Neuronal stem cell (in vitro differentiated cells): ENCODE measurements at regions not wholly inside any gene's neighbourhood (a gene's known extent, or its start where the extent isn't known, plus 50 kb on each side); places are given as distances from the start of the nearest gene placed in this dataset.

Source experiments
- DNase-seq: peaks from one replicate; pipeline ENCODE4 v3.0.0-alpha.2; 2013; ENCODE audit warnings: low spot score
- H2AFZ ChIP-seq: one replicate; pipeline ENCODE4 v1.6.1; 2013; ENCODE audit warnings: mild to moderate bottlenecking, low read length, inconsistent platforms
- H2AK5ac ChIP-seq: 2 replicates; pipeline ENCODE4 v1.6.1; 2013; ENCODE audit warnings: low read depth, mild to moderate bottlenecking, inconsistent platforms, low read length, moderate library complexity, mixed read lengths
- H2BK120ac ChIP-seq: 2 replicates; pipeline ENCODE4 v1.6.1; 2013; ENCODE audit warnings: low read depth, mild to moderate bottlenecking, inconsistent platforms, low read length, moderate library complexity, mixed read lengths
- H2BK12ac ChIP-seq: one replicate; pipeline ENCODE4 v1.6.1; 2013; ENCODE audit warnings: low read length, inconsistent platforms
- H2BK15ac ChIP-seq: 2 replicates; pipeline ENCODE4 v1.6.1; 2013; ENCODE audit warnings: mild to moderate bottlenecking, low read length, inconsistent platforms, mixed read lengths
- H2BK5ac ChIP-seq: one replicate; pipeline ENCODE4 v1.6.1; 2013; ENCODE audit warnings: inconsistent platforms, mild to moderate bottlenecking, low read length, moderate library complexity
- H3K14ac ChIP-seq: one replicate; pipeline ENCODE4 v1.6.1; 2013; ENCODE audit warnings: low read length, inconsistent platforms
- H3K18ac ChIP-seq: 2 replicates; pipeline ENCODE4 v1.6.1; 2013; ENCODE audit warnings: low read length, inconsistent platforms
- H3K23ac ChIP-seq: 2 replicates; pipeline ENCODE4 v1.6.1; 2013; ENCODE audit warnings: low read depth, mild to moderate bottlenecking, mixed read lengths, low read length, inconsistent platforms; ENCODE audit not compliant: poor library complexity
- H3K27ac ChIP-seq: replicated peaks from 3 replicates; pipeline ENCODE4 v1.5.1; 2013; ENCODE audit warnings: low read length, inconsistent platforms
- H3K27me3 ChIP-seq, 3 experiments: 2 replicates each; pipeline ENCODE4 v1.6.1; 2013; ENCODE audit warnings: low read length in 3 of 3, mild to moderate bottlenecking in 2 of 3, inconsistent platforms in 1 of 3, low read depth in 1 of 3, mixed read lengths in 1 of 3, moderate library complexity in 1 of 3; ENCODE audit not compliant: control insufficient read depth in 3 of 3, insufficient read depth in 3 of 3
- H3K36me3 ChIP-seq, 2 donors: replicated peaks in 1 of 2; 2 replicates each; pipeline ENCODE4 v1.6.1; 2013; ENCODE audit warnings: low read length in 2 of 2; ENCODE audit not compliant: control insufficient read depth in 2 of 2, insufficient read depth in 2 of 2
- H3K4ac ChIP-seq: 2 replicates; pipeline ENCODE4 v1.6.1; 2013; ENCODE audit warnings: inconsistent platforms, mild to moderate bottlenecking, low read length, moderate library complexity
- H3K4me1 ChIP-seq, 2 donors: 1 replicate in 1 of 2; 2 replicates in 1 of 2; pipeline ENCODE4 v1.6.1; 2013; ENCODE audit warnings: low read length in 2 of 2, low read depth in 1 of 2; ENCODE audit not compliant: control insufficient read depth in 2 of 2, insufficient read depth in 1 of 2
- H3K4me2 ChIP-seq: one replicate; pipeline ENCODE4 v1.6.1; 2013; ENCODE audit warnings: mild to moderate bottlenecking, low read length, inconsistent platforms; ENCODE audit not compliant: insufficient read depth, poor library complexity, severe bottlenecking
- H3K4me3 ChIP-seq, 2 donors: 2 replicates each; pipeline ENCODE4 v1.5.1; 2013; ENCODE audit warnings: low read length in 2 of 2, mild to moderate bottlenecking in 2 of 2, inconsistent platforms in 1 of 2, moderate library complexity in 1 of 2
- H3K79me1 ChIP-seq: one replicate; pipeline ENCODE4 v1.6.1; 2013; ENCODE audit warnings: low read depth, mild to moderate bottlenecking, inconsistent platforms, low read length, moderate library complexity
- H3K9ac ChIP-seq: one replicate; pipeline ENCODE4 v1.6.1; 2013; ENCODE audit warnings: mild to moderate bottlenecking, low read depth, low read length, inconsistent platforms; ENCODE audit not compliant: poor library complexity
- H3K9me3 ChIP-seq, 2 donors: replicated peaks in 1 of 2; 2 replicates each; pipeline versions ENCODE3 to v1.6.1; 2013; ENCODE audit warnings: low read length in 2 of 2, mild to moderate bottlenecking in 2 of 2, inconsistent platforms in 1 of 2, low read depth in 1 of 2, mixed read lengths in 1 of 2, moderate library complexity in 1 of 2; ENCODE audit not compliant: control insufficient read depth in 2 of 2, insufficient read depth in 1 of 2
- H4K8ac ChIP-seq: one replicate; pipeline ENCODE4 v1.6.1; 2013; ENCODE audit warnings: low read depth, mild to moderate bottlenecking, inconsistent platforms, low read length, moderate library complexity
- H4K91ac ChIP-seq: one replicate; pipeline ENCODE4 v1.6.1; 2013; ENCODE audit warnings: low read length, low read depth, mild to moderate bottlenecking, inconsistent platforms; ENCODE audit not compliant: poor library complexity
- WGBS, 2 donors: extraction: QIAGEN DNeasy Blood & Tissue Kit; methylation state at CpG; one replicate each; pipeline ENCODE4 v1.1.7; 2013; ENCODE audit warnings: missing lambda C conversion rate in 2 of 2, mixed read lengths in 1 of 2; ENCODE audit not compliant: insufficient read length in 2 of 2, insufficient replicate concordance in 1 of 2; ENCODE audit errors: extremely low coverage in 2 of 2; 5-methylcytosine and 5-hydroxymethylcytosine counted together

DNA sequence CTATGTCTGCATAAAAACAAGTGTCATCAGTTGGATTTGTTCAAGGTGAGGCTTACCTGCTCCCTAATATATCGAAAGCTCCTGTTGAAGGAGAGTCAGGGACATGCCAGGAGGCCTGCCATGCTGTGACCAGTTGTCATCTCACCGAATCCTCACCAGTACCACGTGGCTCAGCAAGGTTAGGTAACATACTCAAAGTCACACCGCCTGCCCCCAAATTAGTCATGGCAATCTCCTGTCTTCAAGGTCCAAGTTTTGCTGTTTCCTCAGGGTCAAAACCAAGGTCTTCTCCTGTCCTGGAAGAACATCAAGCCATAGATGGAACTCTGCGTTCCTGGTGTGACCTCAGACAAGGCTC, 67.8 kb downstream of the IGLL1 start:
- Histone ChIP-seq H2AK5ac (no peak overlapping the region), H3K18ac (no peak overlapping the region), H4K91ac (no peak overlapping the region), H2BK5ac (no peak overlapping the region), H2BK12ac (no peak overlapping the region), H3K79me1 (peaks cover 1% of the 10 kb centered on the region), H3K9me3 (no peaks in the 10 kb centered on the region), H3K9ac (peak overlapping the region; percentile 63), H4K8ac (no peak overlapping the region), H2AFZ (no peak overlapping the region), H2BK120ac (no peak overlapping the region), H3K27me3 (no peaks in the 10 kb centered on the region), H3K36me3 (no peaks in the 10 kb centered on the region), H3K4me2 (no peak overlapping the region), H3K23ac (no peak overlapping the region), H3K27ac (no peak overlapping the region), H2BK15ac (no peak overlapping the region), H3K4me1 (peaks cover 0 to 3% of the 10 kb centered on the region in 2 donors), H3K4me3 (no peak overlapping the region), H3K14ac (no peak overlapping the region), H3K4ac (no peak overlapping the region)
- no peak for DNase-seq
- no CpG with 5 or more reads among the region's 5 CpGs for WGBS, 2 donors

DNA sequence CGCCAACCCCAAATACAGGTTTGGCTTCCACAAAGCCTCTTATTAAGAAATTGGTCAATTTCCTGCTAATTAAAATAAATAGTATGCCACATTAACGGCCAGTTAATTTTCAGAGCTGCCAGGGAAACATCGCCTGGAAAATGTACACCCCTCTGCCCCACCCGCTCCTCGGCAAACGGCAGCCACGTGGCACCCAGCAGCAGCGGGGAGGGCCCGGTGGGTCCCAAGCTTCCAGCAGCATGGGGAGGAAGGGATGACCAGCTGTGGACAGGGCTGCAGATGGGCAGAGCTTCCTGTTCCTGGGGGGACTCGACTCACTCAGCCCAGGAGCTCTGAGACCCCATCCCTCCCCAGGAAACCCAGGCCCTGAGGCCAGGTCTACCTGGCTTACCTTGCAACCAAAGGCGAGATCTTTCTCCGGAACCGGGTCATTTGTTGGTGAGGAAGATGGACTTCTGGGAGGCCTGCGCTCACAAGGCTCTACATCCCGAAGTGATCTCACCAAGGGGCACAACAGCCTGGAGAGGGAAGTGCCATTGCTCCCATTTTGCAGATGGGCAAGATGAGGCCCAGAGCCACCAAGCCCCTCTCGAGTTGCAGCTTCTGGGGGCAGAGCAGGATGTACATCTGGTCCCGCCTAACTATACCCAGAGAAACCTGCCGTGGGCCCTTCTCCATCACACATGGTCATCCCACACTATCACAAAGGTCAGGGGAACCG, 68.3 kb downstream of the IGLL1 start:
- WGBS, 2 donors: no CpG with 5 or more reads among the region's 19 CpGs
- Histone ChIP-seq H2BK5ac (no peak overlapping the region), H3K14ac (no peak overlapping the region), H3K4me3 (no peak overlapping the region), H3K27me3 (no peaks in the 10 kb centered on the region), H2BK15ac (peak overlapping the region; percentile 50), H3K27ac (no peak overlapping the region), H3K36me3 (no peaks in the 10 kb centered on the region), H2BK12ac (no peak overlapping the region), H2BK120ac (no peak overlapping the region), H3K79me1 (peaks cover 3% of the 10 kb centered on the region), H3K4me1 (peaks cover 0 to 3% of the 10 kb centered on the region in 2 donors), H3K4ac (no peak overlapping the region), H4K8ac (no peak overlapping the region), H3K18ac (peak overlapping the region; percentile 45), H2AK5ac (no peak overlapping the region), H2AFZ (no peak overlapping the region), H3K23ac (no peak overlapping the region), H3K9me3 (no peaks in the 10 kb centered on the region), H3K4me2 (no peak overlapping the region), H4K91ac (no peak overlapping the region), H3K9ac (no peak overlapping the region)
- DNase-seq: no peak

DNA sequence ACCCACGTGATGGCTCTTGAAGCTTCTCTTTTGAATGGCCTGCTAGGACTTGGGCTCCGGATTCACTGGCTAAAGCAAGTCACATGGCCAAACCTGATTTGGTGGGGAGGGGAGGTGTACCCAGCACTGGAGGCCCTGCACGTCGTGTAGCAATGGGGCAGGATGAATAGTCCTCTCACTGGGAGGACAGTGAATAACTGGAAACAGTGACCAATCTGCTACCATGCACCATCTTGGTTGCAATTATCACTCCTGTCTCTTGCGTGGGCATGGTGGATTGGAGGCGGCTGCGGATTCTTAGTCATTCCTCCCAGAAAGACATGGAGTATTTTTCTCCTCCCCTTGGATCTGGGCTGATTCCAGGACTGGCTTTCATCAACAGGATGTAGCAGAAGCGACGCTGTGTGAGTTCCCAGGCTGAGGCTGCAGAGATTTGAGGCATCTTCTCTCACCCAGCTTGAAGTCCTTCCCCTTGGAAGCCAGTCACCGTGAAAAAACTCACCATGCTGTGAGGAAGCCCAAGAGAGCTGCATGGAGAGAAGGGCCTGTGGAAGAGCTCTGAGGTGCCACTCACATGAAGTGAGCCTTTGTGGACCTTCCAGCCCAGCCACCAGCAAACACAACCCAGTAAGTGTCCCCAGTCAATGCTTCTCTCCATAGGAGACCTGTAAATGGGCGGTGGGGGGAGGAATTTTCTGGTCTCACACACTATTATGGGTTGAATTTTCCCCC, 70.4 kb downstream of the IGLL1 start:
- Histone ChIP-seq H3K4me3 (no peak overlapping the region), H2BK5ac (no peak overlapping the region), H3K79me1 (peaks cover 3% of the 10 kb centered on the region), H3K36me3 (no peaks in the 10 kb centered on the region), H2AFZ (peak overlapping the region; percentile 39), H2BK12ac (no peak overlapping the region), H3K27me3 (no peaks in the 10 kb centered on the region), H3K4ac (no peak overlapping the region), H2BK15ac (no peak overlapping the region), H3K9ac (no peak overlapping the region), H2BK120ac (no peak overlapping the region), H4K8ac (no peak overlapping the region), H3K4me1 (peaks cover 0 to 3% of the 10 kb centered on the region in 2 donors), H4K91ac (no peak overlapping the region), H3K4me2 (no peak overlapping the region), H3K9me3 (no peaks in the 10 kb centered on the region), H3K27ac (no peak overlapping the region), H3K14ac (no peak overlapping the region), H3K23ac (no peak overlapping the region), H3K18ac (no peak overlapping the region), H2AK5ac (no peak overlapping the region)
- WGBS, 2 donors: no CpG with 5 or more reads among the region's 11 CpGs
- DNase-seq: no peak

DNA sequence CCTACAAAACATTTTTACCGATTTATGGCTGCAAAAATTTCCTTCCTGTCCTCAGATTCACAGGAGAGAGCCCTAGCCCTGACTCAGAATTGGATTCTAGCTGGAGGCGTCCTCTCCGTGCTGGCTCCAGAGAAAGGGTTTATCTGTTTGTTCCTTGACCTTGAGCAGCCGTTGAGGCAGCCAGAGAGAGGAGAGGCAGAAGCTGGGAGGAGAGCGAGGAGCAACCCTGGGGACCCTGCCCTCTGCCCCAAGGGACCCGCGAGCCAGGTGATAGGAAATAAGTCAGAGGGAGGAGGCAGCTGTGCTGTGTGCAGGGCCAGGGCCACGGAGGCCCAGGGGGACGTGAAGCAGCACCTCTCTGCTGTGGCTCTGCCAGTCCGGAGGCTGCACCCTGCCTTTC, 75.6 kb downstream of the IGLL1 start:
- H3K79me1 ChIP-seq: peaks cover 2% of the 10 kb centered on the region
- no peak overlapping the region for H3K27ac ChIP-seq
- H3K23ac ChIP-seq: no peak overlapping the region
- H3K4ac ChIP-seq: no peak overlapping the region
- H3K27me3 ChIP-seq: peaks cover 0 to 2% (median under 1%) of the 10 kb centered on the region in 3 experiments
- H3K9me3 ChIP-seq: no peaks in the 10 kb centered on the region
- no peak overlapping the region for H3K9ac ChIP-seq
- H2AFZ ChIP-seq: no peak overlapping the region
- H3K4me2 ChIP-seq: no peak overlapping the region
- no peak overlapping the region for H2BK12ac ChIP-seq
- H3K4me1 ChIP-seq: peaks cover 0 to 4% of the 10 kb centered on the region in 2 donors
- no peak overlapping the region for H4K8ac ChIP-seq
- no peak overlapping the region for H2BK120ac ChIP-seq
- peak overlapping the region; percentile 76 for H3K18ac ChIP-seq
- no peak overlapping the region for H3K4me3 ChIP-seq
- H3K14ac ChIP-seq: peak overlapping the region; percentile 71
- DNase-seq: no peak
- no peak overlapping the region for H4K91ac ChIP-seq
- no peak overlapping the region for H2BK15ac ChIP-seq
- H3K36me3 ChIP-seq: no peaks in the 10 kb centered on the region
- no peak overlapping the region for H2AK5ac ChIP-seq
- WGBS, 2 donors: no CpG with 5 or more reads among the region's 10 CpGs
- H2BK5ac ChIP-seq: no peak overlapping the region
